ENCODE measurements at regions not wholly inside any gene's neighbourhood (a gene's known extent, or its start where the extent isn't known, plus 50 kb on each side); places are given as distances from the start of the nearest gene placed in this dataset.

DNA sequence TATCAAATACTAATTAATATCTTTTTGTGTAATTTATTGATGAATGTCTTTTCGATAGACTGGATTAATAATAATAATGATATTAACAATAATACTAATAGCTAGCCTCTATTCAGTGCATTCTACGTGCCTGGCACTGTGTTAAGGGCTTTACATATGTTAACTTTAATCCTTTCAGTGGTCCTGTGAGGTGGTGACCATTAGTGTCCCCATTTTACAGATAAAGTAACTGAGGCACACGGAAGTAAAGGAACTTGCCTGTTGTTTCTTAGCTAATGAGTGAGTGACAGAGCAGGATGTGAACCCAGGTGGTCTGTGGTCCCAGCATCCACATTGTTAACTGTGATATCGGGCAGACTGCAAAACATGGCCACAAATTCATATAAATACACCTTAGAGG lies 335.7 kb upstream of the PROX1 start:
- TF ChIP-seq MXI1 (IDR thresholded peaks at IDR 0.05; ENCODE audit: borderline replicate concordance, low read depth, low read length): no peak
- TF ChIP-seq, protein P1, sequence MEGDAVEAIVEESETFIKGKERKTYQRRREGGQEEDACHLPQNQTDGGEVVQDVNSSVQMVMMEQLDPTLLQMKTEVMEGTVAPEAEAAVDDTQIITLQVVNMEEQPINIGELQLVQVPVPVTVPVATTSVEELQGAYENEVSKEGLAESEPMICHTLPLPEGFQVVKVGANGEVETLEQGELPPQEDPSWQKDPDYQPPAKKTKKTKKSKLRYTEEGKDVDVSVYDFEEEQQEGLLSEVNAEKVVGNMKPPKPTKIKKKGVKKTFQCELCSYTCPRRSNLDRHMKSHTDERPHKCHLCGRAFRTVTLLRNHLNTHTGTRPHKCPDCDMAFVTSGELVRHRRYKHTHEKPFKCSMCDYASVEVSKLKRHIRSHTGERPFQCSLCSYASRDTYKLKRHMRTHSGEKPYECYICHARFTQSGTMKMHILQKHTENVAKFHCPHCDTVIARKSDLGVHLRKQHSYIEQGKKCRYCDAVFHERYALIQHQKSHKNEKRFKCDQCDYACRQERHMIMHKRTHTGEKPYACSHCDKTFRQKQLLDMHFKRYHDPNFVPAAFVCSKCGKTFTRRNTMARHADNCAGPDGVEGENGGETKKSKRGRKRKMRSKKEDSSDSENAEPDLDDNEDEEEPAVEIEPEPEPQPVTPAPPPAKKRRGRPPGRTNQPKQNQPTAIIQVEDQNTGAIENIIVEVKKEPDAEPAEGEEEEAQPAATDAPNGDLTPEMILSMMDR (conservative IDR thresholded peaks at IDR 0.05; ENCODE audit: low read depth, low read length): no peak
- no peak for TF ChIP-seq BHLHE40 (IDR thresholded peaks at IDR 0.05; ENCODE audit: low read depth, low read length)
- TF ChIP-seq RCOR1 (IDR thresholded peaks at IDR 0.05; ENCODE audit: insufficient replicate concordance, low read length): no peak
- TF ChIP-seq CEBPB (IDR thresholded peaks at IDR 0.05; ENCODE audit: low read depth, low read length): no peak
- no peak for TF ChIP-seq USF2 (IDR thresholded peaks at IDR 0.05; ENCODE audit: low read depth, low read length)
- no peak for TF ChIP-seq POLR2A (IDR thresholded peaks at IDR 0.05; ENCODE audit: low read depth, low read length)

Data from IMR-90 (cell line).